GM18507 (cell line): ENCODE measurements at regions not wholly inside any gene's neighbourhood (a gene's known extent, or its start where the extent isn't known, plus 50 kb on each side); places are given as distances from the start of the nearest gene placed in this dataset.
"Not testable (repeated sequence)": the region's sequence is repeated elsewhere in the genome, so short reads cannot be mapped to it uniquely, and the experiment has no call there.

Source experiments
- DNase-seq: peaks from one replicate; pipeline ENCODE4 v3.0.0; 2011; ENCODE audit warnings: low read depth; ENCODE audit not compliant: insufficient read length; ENCODE audit errors: extremely low spot score
- FAIRE-seq: peaks from 2 replicates; lab custom pipeline; 2011; peaks lifted over from hg19 to GRCh38; lab: Jason Lieb, UNC

GRCh38 chr6:146968041-146968760, 236.0 kb upstream of the STXBP5 start:
- DNase-seq: no peak
- no peak for FAIRE-seq

DNA sequence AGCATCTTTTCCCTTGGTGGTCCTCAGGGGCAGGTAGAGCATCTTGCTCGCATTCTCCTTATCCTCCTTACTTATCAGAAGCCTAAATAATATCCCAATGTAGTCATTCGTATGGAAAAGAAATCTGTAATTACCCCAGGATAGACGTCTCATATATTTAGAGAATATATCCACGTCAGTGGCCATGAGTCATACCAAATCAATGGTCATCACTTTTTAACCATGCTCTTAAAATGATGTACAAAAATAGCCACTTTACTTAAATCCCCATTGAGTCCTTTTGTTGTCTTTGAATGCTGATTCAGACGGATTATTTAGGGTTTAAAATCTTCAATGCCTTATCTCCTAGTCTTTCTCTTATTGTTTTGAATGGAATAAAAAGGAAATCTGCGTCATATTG, 231.7 kb upstream of the STXBP5 start:
- FAIRE-seq (no peak), DNase-seq (no peak)

DNA sequence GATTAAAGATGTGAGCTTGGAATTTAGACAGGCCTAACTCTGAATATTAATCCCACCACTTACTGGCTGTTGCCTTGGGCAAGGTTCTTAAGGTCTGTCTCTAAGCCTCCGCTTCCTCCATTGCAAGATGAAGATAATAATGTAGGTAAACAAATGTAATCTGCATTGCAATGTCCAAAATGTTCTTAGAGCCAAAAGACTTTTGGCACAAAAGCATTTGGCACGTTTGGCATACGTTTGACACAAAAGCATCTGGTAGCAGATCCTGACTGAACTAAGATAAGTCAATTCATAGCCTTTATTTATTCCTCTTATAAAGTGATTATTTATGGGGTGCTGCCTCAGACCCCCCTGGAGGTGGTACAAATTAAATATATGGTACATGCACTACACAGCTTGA, 229.9 kb upstream of the STXBP5 start:
- FAIRE-seq: no peak
- DNase-seq: no peak

DNA sequence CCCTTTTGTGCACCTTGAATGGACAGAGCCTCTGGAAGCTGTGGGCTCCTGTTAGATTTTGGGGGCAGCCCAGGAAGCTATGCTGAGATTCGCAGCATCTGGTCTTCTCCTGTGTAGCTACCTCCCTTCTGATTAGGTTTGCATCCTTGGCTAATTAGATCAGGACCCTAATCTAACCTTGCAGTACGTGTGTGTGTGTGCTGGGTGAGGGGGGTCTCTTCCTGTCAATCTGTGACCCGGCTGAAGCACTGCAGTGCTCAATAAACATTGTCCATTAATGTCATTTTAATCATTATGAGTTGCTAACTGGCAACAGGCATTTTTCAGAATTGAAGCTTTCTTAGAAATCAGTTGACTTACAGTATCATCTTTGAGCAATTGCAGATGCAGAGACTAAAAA, 229.1 kb upstream of the STXBP5 start:
- DNase-seq (no peak), FAIRE-seq (no peak)

GRCh38 chr6:146980900-146981329, 223.3 kb upstream of the STXBP5 start:
- FAIRE-seq (no peak), DNase-seq (no peak)

- DNase-seq (no peak), FAIRE-seq (no peak)
Measured at GRCh38 chr6:146981981-146982380, 222.2 kb upstream of the STXBP5 start.

- DNase-seq (no peak), FAIRE-seq (no peak)
Measured at GRCh38 chr6:146984251-146984924, 219.8 kb upstream of the STXBP5 start.

- FAIRE-seq (no peak), DNase-seq (no peak)
Measured at GRCh38 chr6:146985111-146985510, 219.1 kb upstream of the STXBP5 start.

DNA sequence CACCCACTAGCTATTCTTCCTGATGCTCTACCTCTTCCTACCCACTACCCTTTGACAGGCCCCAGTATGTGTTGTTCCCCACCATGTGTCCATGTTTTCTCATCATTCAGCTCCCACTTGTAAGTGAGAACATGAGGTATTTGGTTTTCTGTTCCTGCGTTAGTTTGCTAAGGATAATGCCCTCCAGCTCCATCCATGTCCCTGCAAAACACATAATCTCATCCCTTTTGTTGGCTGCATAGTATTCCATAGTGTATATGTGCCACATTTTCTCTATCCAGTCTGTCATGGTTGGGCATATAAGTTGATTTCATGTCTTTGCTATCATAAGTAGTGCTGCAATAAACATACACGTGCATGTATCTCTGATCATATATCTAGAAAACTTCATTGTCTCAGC, 218.3 kb upstream of the STXBP5 start:
- DNase-seq: no peak
- FAIRE-seq: no peak

DNA sequence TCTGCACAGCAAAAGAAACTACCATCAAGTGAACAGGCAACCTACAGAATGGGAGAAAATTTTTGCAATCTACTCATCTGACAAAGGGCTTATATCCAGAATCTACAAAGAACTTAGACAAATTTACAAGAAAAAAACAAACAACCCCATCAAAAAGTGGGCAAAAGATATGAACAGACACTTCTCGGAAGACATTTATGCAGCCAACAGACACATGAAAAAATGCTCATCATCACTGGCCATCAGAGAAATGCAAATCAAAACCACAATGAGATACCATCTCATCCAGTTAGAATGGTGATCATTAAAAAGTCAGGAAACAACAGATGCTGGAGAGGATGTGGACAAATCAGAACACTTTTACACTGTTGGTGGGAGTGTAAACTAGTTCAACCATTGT, 216.3 kb upstream of the STXBP5 start:
- FAIRE-seq, DNase-seq: not testable (repeated sequence)

DNA sequence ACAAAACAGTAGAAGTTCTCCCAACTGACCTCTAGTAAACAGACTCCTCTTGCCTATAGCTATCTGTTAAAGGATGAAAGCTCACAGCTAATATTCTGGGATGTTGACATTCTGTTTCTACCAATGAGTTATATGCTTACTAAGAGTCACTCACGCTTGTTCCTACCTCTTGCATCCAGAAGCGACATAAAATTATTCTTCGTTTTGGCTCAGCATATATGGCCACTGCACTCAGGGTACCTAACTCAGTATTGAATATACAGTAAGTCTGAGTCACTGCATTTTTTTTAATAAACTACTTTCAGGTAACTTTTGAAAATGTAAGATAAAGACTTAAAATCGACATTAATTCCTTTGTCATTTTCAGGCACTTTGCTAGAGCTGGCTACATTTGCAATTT, 214.4 kb upstream of the STXBP5 start:
- FAIRE-seq: no peak
- no peak for DNase-seq

- no peak for FAIRE-seq
Measured at GRCh38 chr6:146990284-146990683, 213.9 kb upstream of the STXBP5 start.

DNA sequence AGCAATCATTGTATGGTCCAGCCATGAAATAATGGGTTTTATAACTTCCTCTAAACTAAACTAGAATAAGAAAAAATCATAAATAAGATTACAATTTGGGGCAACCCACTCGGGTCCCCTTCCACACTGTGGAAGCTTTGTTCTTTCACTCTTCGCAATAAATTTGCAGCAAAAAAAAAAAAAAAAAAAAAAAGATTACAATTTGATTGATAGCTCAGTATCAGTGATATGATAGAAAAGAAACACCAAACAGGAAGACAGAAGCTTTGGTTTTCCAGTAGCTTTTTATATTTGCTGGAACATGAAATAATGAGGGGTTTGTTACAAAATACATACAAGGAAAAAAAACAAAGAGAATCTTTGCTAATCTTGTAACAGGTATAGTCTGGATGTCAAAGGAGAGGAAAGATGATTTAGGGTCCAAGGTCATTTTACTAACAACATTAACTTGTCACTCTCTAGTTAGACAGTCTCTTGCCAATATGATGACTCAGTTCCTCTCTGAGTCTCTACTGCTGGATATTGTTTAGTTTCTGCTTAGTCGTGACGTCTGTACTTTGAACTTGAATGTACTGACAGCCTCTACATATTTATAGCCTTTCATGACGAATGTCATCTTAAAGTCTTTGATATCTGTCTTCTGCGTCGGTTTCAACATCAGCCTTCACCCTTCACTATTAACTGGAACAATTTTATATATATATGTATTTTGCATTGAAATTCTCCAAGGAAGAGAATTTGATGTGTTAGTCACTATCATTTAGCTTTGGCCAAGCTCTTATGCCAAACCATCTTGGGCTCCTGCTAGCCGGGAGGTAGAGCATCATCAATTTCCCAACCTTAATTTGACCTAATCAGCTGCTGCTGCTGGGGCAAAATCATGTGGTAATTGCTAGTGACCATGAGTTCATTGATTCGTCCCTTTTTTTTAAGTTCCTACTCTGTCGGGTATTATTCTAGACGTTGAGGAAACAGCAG, 213.1 kb upstream of the STXBP5 start:
- FAIRE-seq (no peak), DNase-seq (no peak)

More at GRCh38 chr6:146990284-146990683, 213.9 kb upstream of the STXBP5 start:
- DNase-seq: no peak

- FAIRE-seq: no peak
- DNase-seq: no peak
Measured at GRCh38 chr6:146997062-146997461, 207.2 kb upstream of the STXBP5 start.

DNA sequence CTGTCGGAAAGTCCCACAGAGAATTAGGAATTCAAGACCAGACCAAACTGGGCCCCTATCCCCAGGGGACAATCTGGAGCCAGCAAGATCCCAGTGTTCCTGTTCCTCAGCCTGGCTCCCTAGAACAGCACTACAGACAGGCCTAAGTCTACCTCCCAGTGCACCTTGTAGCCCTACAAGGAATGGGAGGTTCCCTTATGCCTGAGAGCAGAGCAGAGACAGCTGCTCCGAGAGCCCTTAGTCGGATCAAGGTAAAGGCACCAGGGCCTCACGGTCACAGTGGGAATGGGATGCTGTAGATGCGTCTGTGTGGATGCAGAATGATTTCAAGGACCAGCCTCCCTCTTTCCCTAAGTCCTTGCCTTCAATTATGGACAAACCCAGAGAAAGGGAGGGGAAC, 204.5 kb upstream of the STXBP5 start:
- DNase-seq (no peak), FAIRE-seq (no peak)

DNA sequence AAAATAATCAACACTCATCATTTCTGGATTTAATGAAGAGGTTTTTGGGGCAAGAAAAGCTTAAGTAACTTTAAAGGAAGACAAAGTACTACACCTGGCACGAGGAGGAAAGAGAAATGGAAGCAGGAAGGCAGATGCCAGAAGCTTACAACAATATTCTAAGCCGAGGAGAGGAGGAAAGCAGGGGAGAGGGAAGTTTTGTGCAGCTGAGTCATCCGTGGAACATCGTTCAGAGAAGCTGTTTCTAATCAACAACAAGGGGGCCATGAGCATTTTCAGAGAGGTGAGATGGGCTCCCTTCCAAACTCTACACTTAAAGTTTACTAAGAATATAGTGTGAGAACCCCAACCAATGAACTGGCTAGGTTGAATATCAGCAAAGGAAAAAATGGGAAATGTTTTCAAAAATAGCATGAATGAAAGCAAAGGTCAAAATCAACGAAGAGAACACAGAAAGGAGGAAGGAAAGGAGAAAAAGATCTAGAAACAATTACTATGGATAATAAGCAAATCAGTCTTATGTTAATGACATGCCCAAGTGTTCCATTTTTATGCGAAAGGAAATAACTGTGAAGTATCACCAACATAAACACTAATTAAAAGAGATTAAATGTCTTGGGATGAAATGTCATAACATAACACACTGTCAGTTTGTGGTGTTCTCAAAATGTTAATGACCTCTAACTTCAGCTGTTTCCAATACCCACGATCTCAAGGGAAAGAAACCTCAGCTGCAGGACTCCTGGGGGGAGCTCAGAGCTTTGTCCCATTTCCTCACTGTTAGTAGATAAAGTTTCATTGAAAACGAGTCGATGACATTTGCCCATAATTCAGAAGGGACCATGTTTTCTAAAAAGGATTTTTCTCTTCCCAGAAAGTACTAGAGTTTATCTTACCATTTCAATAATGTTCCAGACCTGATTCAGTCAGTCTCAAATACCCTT, 203.4 kb upstream of the STXBP5 start:
- no peak for DNase-seq
- no peak for FAIRE-seq

DNA sequence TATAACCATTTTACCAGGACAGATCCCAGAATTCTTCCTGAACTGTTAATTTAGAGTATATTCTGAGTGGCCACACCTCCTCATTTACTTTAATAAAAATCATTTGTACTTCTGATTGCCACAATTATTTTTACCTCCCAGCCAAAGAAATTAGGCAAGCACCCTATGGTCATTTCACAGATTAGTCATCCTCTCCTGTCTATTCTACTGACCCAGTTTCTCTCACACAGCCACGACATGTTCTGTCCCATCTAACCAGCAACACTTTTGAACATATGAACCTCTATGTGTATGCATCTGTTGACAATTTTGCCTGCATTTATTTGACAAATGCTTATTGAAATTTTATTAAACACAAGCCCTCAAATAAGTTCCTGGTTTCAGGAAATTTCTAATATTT, 202.6 kb upstream of the STXBP5 start:
- DNase-seq (no peak), FAIRE-seq (no peak)

GRCh38 chr6:147003186-147003585, 201.0 kb upstream of the STXBP5 start:
- no peak for FAIRE-seq

GRCh38 chr6:147005499-147005898, 198.7 kb upstream of the STXBP5 start:
- DNase-seq (no peak), FAIRE-seq (no peak)

More at GRCh38 chr6:147003186-147003585, 201.0 kb upstream of the STXBP5 start:
- DNase-seq: no peak
